Hematopoietic multipotent progenitor cell treated with erythropoietin and hydrocortisone succinate and interleukin-3 and kit ligand, for 17 days (in vitro differentiated cells): ENCODE measurements at regions not wholly inside any gene's neighbourhood (a gene's known extent, or its start where the extent isn't known, plus 50 kb on each side); places are given as distances from the start of the nearest gene placed in this dataset.
"Not testable (repeated sequence)": the region's sequence is repeated elsewhere in the genome, so short reads cannot be mapped to it uniquely, and the experiment has no call there.

Experiments used
- DNase-seq: peaks from one replicate; pipeline ENCODE4 v3.0.0-alpha.2; 2015; ENCODE audit warnings: low spot score

DNA sequence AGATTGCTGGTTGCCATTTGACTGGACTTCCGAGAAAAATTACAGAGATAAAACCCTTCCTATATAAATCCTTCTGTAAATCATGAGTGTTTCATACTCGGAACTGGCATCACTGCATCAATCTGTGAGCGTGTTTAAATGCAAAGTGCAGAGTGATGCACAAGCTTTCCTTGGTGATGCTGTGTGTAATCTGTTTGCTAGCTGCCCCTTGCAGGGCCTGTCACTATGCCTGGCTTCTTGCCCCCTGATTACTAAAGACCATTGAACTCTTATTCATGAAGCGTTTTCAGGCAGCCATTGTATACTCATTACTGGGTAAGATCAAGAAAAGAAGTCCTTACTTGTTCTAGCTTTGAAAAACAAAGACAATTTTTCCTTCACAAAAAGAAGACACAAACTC, 266.9 kb upstream of the FANCL start:
- DNase-seq, result no peak

DNA sequence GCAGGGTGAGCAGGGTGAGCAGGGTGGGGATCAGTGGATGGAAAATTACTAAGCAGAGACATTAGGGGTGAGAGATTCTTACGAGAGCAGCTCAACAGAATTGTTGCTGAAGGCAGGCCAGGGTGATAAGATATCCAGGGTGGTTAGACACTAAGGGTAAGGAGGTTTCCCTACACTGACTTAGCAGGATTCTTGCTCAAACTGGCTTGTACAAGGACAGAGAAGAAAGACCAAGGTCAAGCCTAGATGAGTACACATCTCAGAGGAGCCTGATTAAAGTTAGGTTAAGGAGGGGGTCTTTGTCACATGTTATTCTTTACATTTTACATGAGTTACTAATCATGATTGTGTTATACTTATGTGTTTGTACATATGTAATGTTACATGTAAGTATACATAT, 262.8 kb upstream of the FANCL start:
- DNase-seq, result no peak

DNA sequence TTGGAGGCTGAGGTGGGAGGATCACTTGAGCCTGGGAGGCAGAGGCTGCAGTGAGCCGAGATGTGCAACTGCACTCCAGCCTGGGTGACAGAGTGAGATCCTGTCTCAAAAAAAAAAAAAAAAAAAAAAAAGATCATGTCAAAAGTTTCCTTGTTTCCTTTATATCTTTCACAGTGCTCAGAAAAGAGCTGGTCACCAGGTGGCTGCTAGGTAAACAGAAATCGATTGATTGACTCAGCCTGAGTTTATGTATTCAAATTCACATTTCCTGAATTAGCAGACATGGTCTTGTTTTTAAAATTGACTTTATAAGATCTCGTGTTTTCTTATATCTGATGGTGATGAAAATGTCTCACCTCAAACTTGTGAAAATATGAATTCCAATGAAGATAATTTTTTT, 261.8 kb upstream of the FANCL start:
- no peak for DNase-seq

DNA sequence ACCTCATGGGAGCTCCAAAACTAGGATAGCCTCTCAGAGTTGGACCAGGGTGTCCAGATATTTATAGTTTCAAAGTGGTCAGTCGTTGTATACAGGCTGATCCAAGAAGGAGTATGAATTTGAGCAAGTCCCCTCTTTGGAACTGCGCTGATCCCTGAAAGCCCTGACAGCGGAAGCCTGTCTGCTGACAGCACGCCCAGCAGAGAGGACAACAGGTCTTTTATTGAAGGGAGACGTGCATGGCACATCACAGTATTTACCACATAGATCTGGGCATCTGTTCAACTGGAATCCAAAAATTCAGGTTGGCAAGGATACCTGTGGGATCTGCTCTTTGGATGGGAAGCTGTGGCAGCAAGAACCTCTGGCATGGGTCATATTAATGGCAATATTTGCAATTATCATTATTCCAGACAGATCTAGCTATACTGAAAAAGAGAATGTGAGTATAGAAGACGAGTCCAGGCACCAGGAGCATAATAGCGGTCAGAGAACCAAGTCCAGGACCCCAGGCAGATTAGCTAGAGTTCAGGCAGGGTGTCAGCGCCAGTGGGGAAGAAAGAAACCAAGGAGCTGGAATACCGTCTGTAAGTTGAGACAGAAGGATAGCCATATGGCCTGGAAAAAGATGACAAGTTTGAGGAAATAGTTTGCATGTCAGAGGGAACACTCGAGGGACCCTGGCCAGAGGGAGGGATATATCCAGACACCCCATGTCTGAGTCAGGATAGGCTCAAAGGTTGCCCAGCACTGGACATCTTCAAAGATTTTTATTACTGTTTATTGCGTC, 260.4 kb upstream of the FANCL start:
- DNase-seq, result no peak

DNA sequence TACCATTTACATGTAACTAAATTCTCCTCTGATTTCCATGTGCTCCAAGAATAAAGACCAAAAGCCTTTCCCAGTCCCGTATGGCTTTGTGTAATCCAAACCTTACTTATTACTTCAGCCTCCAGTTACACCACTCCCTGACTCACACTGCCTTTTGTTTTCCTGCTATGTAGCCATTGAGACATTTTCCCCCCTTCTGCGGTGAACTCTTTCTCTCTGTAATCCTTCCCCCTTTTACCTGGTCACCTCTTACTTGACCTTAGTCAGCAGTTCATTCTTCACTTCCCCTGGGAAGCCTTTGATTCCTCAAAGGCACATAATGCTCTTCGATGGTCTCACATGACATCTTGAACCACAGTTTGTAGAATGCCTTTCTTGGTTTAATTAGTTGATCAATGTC, 256.0 kb upstream of the FANCL start:
- DNase-seq, result no peak

DNA sequence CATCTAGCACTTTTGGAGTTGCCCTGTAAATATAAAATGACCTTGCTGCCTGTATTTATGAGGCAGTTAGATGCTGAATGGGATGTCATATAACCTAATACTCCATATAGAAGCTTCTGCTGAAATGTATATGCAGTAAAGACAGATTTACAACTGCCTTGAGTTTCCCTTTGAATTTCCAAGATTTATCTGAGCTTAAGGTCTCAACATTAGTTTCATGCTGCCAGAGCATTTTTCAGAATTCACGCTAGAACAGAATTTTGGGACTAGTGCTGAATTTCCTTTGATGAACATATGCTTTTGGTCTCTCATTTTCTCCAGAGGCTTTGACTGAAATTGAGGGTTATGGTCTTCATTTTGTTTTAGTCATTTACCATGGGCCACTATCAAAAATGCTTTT, 254.7 kb upstream of the FANCL start:
- no peak for DNase-seq

DNA sequence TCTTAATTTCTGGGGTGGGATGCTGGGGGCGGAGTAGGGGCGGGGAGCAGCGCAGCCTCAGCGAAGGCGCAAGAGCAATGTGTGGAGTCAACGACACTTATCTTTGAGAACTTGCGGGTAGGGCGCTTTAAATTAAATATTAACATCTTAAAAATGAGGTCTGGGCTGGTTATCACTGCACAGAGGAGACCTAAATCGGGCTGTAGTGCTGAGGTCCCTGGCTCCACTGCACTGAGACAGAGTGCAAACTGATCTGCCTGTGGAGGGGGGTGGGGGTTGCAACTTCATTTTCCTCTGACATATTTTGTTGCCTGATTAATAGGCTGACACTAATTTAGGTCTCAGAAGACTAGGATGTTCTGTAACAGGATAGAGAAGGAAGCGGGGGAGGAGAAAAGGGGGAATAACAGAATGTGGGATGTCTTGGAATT, 253.0 kb upstream of the FANCL start:
- DNase-seq, result no peak

DNA sequence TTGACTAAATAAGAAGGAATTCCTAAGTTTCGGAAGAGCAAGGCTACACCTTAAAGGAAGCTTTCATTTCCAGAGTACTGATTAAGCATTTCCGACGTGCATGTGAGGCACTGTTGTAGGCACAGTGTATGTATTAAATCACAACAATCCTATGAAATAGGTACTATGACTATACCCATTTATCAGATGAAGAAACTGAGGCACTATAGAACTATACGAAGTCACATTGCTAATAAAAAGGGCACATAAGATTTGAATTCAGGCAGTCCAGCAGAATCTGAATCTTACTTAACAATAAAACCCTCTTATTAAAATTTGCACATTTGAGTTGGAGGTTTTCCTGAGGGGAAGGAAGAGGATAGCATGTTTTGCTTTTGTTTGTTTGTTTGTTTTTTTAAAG, 243.5 kb upstream of the FANCL start:
- no peak for DNase-seq

DNA sequence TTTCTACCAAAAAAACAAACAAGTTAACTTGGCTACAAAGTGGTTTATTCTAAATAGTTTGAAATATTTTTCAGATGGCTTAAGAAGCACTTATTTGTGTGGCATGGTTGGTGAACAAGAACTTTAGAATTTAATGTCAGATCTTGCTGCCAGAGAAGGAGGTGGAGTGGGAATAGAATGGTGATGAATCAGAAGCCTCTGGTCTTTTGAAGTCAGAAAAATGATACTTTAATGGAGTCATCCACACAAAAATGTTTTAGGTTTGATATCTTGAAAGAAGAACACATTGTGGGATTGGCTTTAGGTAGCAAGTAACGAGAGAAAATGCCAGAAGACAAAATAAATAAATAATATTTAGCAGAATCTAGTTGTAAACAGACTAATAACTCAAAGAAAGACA, 243.1 kb upstream of the FANCL start:
- DNase-seq, result no peak

DNA sequence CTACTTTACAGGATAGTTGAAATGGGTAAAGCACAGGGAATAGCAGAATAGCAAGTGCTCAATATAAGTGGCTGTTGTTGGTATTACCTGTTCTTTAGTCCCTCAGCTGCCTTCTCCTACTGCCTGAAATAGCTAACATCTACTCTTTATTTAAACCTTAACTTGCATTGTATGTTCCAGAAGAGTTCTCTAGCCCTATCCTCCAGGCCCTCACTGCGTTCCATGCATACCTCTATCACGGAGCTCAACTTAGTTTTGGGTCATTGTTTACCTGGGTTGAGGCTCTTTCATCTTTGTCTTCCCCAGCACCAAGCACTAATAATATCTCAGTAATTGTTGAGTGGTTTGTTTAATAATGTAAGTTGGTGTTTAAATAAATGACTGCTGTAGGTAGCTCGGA, 242.2 kb upstream of the FANCL start:
- no peak for DNase-seq

DNA sequence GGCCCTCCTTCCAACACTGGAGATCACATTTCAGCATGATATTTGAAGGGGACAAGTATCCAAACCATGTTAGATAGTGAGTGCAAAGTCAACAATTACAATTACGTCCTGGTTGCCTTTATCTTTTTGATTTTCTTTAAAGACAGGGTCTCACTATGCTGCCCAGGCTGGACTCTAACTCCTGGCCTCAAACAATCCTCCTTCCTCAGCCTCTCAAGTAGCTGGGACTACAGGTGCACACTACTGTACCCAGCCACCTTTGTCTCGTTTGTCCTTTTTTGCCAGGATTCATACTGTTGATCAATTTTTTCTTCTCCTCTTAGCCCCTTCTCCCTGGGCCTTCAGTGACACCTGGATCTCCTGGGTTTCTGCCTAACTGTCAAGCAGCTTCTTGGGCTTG, 240.5 kb upstream of the FANCL start:
- DNase-seq, result no peak

DNA sequence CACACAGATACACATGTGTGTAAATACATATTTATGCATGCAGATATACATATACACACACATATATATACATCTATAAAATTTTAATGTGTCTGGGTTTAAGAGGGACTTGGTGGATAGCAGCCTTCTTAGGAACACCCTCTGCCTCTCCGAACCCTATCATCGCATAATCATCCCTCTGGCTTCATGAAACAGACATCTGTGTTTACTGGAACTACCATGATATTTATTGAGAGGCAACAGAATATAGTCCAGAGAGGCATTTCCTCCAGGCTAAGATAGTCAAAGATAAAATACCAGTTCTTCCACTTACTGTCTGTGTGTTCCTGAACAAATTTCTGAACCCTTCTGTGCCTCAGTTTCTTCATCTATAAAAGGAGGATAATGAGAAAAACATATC, 239.0 kb upstream of the FANCL start:
- DNase-seq, result no peak

DNA sequence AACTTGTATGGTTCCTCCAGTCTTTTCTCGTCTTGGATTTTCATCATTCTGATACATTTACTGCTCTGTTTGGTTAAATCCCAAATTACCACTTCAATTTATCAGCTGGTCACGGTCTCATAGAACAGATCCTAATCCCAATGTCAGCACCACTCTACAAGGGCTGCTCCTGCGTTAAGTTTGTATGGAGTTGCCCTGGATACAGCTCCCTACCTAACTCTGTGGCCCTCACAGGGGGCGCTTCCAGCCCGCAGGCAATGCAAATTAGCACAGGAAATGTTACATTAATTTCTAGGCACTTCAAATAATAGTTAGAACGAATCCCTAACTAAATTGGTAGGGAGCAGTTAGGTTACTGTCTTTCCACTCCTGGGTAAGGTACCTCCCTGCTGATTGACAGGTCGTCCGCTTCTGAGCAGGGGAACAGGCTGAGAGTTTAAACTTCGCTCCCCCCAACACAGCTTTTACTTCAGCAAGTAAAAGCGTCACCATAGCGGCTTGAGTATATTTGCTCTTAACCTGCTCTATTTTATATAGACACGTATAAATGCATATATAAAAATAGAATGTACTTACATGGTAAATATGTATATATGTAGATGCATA, 238.5 kb upstream of the FANCL start:
- no peak for DNase-seq

DNA sequence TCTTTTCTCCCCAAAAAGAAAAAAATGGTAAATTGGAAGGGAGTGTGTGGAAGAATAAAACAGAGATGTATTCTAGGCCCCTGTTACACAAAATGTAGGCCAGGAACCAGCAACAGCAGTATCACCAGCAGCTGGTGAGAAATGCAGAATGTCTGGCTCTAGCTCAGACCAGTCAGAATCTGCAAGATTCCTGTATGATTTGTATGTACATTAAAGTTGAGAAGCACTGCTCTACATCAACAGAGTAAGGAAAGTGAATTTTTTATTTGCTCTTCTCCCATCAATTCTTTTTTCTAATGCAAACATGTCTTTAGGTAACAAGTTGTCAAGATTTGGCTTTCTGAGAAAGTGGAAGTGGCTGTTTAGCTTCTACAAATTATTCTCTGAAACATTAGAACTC, 235.4 kb upstream of the FANCL start:
- no peak for DNase-seq

DNA sequence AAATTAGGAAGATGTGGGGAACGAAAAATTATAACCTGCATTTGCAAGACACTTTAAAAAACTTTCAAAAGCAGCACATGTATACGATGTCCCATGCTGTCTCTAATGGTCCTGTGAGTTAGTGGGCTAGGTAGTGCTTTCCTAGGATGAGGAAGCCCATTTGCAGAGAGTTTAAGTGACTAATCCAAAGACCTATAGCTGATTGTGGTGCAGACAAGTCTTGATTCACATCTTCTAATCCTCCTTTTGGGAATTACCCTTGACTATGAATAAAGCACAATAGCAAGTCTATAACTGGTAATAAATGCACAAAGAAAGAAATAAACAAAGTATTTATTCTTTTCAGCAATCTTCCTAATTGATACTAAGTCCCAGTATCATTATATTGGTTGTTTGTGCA, 234.6 kb upstream of the FANCL start:
- DNase-seq, result no peak

DNA sequence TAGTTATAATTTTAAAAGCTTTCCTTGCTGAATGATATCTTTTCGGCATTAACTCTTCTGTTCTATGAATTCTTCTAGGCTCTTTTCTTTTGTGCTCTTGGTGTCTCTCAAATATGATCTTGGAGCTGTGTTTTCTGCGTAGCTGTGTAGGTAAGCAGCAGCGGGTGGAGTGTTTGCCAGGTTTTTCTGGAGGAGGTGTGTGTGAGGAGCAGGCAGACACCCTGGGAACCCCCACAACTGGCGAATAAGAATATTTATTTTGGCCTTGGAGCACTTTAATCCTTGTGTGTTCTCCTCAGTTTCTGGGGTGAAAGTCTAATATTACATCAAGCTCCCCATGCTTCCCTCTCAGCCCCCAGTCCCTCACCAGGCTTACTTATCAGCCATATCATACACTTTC, 232.0 kb upstream of the FANCL start:
- DNase-seq, result no peak

DNA sequence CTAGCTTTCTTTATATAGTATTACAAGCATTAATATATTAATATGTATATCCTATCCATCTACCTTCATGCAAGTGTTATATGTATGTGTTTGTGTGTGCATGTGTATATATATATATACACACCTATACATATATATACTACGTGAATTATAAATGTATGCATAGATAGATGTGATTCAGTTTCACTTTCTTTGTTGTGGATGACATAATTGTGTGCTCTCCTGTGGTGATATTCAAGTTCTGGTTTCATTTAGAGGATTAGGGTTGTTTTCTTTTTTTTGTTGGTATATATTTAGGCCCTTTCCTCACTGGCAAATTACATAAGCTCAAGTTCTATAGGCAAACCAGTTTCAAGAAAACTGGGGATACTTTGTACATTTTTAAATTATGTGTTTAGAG, 225.7 kb upstream of the FANCL start:
- no peak for DNase-seq

DNA sequence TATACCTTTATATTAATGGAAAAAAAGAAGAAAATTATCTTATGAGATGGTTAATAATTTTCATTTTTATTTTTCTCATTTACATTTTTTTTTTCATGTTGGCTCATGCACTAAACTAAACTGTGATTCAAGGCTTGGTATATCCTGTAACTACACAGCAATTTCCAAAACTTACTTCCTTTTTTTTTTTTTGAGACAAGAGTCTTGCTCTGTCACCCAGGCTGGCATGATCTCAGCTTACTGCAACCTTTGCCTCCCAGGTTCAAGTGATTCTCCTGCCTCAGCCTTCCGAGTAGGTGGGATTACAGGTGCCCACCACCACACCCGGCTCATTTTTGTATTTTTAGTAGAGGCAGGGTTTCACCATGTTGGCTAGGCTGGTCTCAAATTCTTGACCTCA, 224.9 kb upstream of the FANCL start:
- not testable (repeated sequence) for DNase-seq

DNA sequence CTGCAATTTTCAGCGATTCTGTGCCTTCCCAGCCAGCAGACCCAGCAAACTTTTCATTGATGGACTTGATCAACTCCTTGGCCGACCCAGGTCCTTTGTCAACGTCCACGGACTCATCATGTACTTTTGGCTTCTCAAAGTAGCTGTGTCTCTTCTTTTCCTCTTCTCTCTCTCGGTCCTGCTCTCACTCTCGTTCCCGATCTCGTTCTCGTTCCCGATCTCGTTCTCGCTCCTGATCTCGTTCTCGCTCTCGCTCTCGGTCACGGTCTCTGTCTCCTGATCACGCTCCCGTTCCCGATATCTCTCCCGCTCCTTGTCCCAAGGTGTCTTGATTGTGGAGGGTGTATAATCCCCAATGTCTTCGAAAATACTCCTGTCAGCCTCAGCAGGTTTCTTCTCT, 219.5 kb upstream of the FANCL start:
- DNase-seq, result no peak

DNA sequence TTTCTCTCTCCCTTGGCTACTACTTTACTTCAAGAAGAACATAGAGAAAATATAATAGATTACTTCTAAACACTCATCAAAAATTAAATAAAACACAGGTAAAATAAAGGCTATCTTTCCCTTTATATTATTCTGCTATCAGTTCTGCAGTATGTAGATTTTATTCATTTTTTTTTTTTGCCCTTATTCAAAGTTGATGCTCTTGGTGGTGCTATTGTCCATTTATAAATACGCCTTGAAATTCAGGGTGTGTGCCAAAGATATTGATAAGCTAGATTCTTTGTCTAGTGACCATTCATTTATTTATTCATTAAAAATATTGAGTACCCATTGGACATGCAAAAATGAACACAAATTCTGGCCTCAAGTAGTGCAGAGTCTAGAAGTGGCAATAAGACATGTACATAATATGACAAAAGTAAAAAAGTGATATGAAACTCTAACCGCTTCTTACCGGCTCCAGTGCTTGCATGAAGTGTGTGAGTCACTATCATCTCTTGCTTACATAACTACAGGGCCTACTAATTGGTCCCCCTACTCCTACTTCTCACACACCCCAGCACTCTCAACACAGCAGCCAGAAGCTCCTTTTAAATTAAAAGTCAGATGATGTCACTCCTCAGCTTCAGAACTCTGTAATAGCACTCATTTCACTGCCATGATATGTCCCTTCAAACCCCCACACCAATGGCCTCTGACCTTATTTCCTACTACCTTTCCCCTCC, 208.3 kb upstream of the FANCL start:
- DNase-seq, result no peak

DNA sequence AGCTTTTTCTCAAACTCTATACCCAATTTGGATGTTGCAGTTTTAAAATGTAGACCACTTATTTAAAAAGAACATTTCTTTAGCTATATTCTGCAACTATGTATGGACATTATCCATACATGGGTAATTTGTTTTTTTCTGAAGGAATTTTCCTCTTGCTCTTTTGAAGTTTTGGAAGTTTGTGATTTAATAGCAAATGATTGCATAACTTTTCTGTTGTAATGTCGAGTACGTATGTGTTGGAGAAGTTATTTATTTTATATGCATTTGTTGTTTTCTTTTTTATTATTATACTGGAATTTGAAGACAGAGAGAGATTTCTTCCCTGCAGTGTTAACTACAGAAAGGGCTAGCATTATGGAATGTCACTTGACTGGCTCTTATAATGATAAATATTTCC, 207.7 kb upstream of the FANCL start:
- DNase-seq, result no peak

DNA sequence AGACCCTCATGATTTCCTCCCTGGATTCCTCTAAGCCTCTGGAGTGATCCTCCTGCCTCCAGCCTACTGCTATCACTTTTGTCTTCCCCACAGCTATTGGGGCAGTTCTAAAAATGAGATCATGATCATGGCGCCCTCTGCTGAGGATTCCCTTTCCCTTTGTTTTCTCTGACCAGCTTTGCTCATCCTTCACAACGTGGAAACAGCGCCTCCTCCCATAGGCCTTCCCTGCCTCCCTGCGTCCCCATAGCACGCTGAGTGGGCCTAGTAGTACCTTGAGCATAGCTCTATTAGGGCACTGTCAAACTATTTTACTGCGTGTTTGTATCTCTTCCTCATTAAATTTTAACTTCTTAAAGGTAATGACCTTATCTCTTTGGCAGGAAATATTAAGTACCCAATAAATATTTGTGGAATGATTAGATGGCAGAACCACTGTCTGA, 207.0 kb upstream of the FANCL start:
- no peak for DNase-seq

DNA sequence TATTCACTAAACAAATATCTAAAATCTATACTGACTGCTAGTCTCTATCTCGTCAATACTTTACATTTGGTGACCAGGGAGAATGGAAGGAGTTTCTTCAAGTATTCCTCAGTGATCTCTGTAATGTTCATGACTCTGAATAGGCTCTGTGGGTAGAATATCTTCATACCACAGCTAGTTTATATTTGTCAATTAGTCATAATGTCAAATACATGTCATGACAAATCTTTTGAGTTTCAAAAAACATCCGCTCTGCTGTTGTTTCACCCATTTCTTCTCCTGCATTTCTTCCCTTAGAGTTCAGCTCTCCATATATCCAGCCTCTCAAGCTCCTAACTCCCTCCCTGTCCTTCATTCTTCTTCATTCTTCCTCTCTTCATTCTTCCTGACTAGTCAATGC, 206.5 kb upstream of the FANCL start:
- DNase-seq, result no peak
